HL-60 (cell line): ENCODE measurements at regions not wholly inside any gene's neighbourhood (a gene's known extent, or its start where the extent isn't known, plus 50 kb on each side); places are given as distances from the start of the nearest gene placed in this dataset.

Source experiments
- DNase-seq, 2 experiments: peaks; one replicate each; pipeline ENCODE4 v3.0.0-alpha.2; 2010 to 2020; ENCODE audit warnings: low read depth in 1 of 2, low spot score in 1 of 2
- H3K27ac ChIP-seq: fragments of 250-450 bp; sonication (Bioruptor Pico); replicated peaks from 2 replicates; pipeline ENCODE4 v1.5.1; 2020; ENCODE audit warnings: mild to moderate bottlenecking, moderate library complexity
- H3K27me3 ChIP-seq: fragments of 250-450 bp; sonication (Bioruptor Pico); 2 replicates; pipeline ENCODE4 v1.5.1; 2021; ENCODE audit warnings: mild to moderate bottlenecking, moderate library complexity; ENCODE audit not compliant: insufficient read depth, poor library complexity, severe bottlenecking
- H3K4me3 ChIP-seq: replicated peaks from 2 replicates; pipeline ENCODE4 v1.5.1; 2011; ENCODE audit warnings: mild to moderate bottlenecking, control low read depth, low read length; ENCODE audit not compliant: insufficient read depth
- GABPA ChIP-seq: IDR thresholded peaks from 2 replicates; pipeline ENCODE4 v1.6.1; 2012; ENCODE audit warnings: low read depth
- POLR2AphosphoS5 ChIP-seq: IDR thresholded peaks from 2 replicates; pipeline ENCODE4 v1.6.1; 2012; ENCODE audit warnings: low read depth
- REST ChIP-seq: IDR thresholded peaks from 2 replicates; pipeline ENCODE4 v1.6.1; 2012; ENCODE audit warnings: low read depth; ENCODE audit not compliant: insufficient replicate concordance
- SPI1 ChIP-seq: IDR thresholded peaks from 2 replicates; pipeline ENCODE4 v1.6.1; 2012; ENCODE audit warnings: low read depth, mild to moderate bottlenecking, borderline replicate concordance
- TF ChIP-seq, protein P1 (sequence below): IDR thresholded peaks from one replicate; pipeline ENCODE4 v1.5.1; 2011; ENCODE audit warnings: low read length, control low read depth, inconsistent platforms; ENCODE audit not compliant: insufficient read depth

DNA sequence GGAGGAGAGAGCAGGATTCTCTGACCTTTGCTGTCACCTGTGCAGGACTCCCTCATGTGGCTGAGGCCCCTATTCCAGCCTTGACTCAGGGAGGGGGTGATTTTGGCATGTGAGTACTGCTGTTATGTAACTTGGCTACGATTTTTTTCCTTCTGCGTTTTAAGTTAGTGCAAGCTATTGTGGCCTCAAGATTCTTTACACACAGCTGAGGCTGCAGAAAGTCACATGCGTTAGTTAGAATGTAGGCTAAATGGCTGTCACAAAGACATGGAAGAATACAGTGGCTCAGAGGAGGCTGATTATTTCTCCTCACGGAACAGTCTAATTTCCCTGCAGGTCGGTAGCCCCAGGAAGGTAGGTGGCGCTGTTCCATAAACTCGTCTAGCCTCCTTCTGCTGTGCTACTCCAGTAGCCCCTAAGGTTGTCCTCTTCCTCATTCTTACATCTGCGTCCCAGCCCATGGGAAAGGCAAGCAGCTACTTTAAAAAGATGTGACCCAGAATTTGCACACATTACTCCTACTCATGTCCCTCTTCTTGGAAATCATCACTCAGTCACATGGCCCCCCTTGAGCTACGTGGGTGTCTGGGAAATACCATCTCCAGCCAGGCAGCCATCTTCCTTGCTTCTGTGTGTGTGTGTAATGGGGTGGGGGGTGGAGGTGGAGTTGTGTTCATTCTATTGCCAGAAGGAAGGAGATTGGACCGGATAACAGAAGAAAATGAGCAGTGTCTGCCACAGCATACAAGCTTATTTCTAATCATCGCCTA lies 486.6 kb downstream of the CCDC171 start:
- TF ChIP-seq REST: no peak
- TF ChIP-seq, protein P1, sequence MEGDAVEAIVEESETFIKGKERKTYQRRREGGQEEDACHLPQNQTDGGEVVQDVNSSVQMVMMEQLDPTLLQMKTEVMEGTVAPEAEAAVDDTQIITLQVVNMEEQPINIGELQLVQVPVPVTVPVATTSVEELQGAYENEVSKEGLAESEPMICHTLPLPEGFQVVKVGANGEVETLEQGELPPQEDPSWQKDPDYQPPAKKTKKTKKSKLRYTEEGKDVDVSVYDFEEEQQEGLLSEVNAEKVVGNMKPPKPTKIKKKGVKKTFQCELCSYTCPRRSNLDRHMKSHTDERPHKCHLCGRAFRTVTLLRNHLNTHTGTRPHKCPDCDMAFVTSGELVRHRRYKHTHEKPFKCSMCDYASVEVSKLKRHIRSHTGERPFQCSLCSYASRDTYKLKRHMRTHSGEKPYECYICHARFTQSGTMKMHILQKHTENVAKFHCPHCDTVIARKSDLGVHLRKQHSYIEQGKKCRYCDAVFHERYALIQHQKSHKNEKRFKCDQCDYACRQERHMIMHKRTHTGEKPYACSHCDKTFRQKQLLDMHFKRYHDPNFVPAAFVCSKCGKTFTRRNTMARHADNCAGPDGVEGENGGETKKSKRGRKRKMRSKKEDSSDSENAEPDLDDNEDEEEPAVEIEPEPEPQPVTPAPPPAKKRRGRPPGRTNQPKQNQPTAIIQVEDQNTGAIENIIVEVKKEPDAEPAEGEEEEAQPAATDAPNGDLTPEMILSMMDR: peak; percentile 19
- TF ChIP-seq SPI1: peak; percentile 47
- Histone ChIP-seq H3K4me3 (no peak overlapping the region), H3K27me3 (no peaks in the 10 kb centered on the region), H3K27ac (no peak overlapping the region)
- DNase-seq: peak in 1 of 2 experiments; percentile 34

DNA sequence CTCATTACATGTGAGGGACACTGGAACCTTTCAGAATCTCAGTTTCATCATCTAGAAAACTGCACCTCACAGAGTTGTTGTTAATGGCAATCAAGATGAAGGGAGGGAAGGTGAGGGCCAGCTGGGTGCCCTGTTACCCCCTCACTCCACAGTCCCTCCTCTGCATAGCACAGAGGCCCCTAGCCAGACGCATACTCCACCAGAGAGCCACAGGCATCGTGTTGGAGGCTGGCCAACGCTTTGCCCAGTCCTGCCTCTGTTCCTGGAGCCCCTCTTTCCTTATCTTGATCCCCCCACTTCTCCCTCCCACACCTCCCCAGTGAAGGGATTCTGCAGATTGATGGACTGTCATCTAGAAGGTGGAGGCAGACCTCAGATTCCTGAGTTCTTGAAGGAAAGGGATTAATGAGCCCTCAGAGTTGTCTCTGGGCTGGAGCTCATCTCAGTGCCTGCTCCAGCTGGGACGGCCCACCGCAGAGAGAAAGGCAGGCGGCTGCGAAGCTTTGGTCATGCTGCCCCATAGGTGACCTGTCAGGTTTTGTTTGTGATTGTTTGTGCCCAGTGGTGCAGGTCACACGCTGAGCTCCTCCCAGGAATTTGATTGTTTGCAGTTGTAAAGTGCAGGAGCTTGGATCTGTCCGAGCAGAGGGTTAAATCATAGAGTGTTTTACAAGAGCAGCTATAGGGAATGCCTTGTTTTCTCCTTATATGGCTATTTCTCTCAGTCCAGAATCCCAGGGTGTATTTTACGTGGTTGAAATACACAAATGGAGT lies 487.3 kb downstream of the CCDC171 start:
- no peak for DNase-seq
- Histone ChIP-seq H3K27ac (no peak overlapping the region), H3K4me3 (no peak overlapping the region), H3K27me3 (no peaks in the 10 kb centered on the region)
- TF ChIP-seq SPI1 (no peak), GABPA (no peak), REST (no peak), POLR2AphosphoS5 (no peak)
- TF ChIP-seq, protein P1: no peak

GRCh38 chr9:16043756-16044578 lies 491.1 kb downstream of the CCDC171 start:
- DNase-seq: no peak
- Histone ChIP-seq H3K27me3 (no peaks in the 10 kb centered on the region), H3K4me3 (no peak overlapping the region), H3K27ac (no peak overlapping the region)
- TF ChIP-seq POLR2AphosphoS5 (no peak), REST (no peak), GABPA (no peak), SPI1 (no peak)
- TF ChIP-seq, protein P1: no peak
